Sigmoid colon (tissue), 6 donors: ENCODE measurements at regions not wholly inside any gene's neighbourhood (a gene's known extent, or its start where the extent isn't known, plus 50 kb on each side); places are given as distances from the start of the nearest gene placed in this dataset.

Source experiments
- DNase-seq: peaks from one replicate; pipeline ENCODE4 v3.0.0-alpha.2; 2019
- H3K27ac ChIP-seq, 4 donors: fragments of 200-600 bp; sonication (generic); one replicate each; pipeline ENCODE4 v1.5.1; 2016 to 2019; ENCODE audit warnings: mild to moderate bottlenecking in 1 of 4
- H3K27me3 ChIP-seq, 3 donors: fragments of 200-600 bp; sonication (generic); one replicate each; pipeline ENCODE4 v1.5.1; 2019; ENCODE audit warnings: mild to moderate bottlenecking in 1 of 3
- H3K36me3 ChIP-seq, 4 donors: fragments of 200-600 bp; sonication (generic); one replicate each; pipeline ENCODE4 v1.5.1; 2016 to 2019
- H3K4me1 ChIP-seq, 4 donors: fragments of 200-600 bp; sonication (generic); one replicate each; pipeline ENCODE4 v1.5.1; 2017 to 2019
- H3K4me3 ChIP-seq, 4 donors: fragments of 200-600 bp; sonication (generic); one replicate each; pipeline ENCODE4 v1.5.1; 2017 to 2019; ENCODE audit warnings: mild to moderate bottlenecking in 2 of 4, moderate library complexity in 1 of 4
- H3K9me3 ChIP-seq, 4 donors: fragments of 200-600 bp in 3 of 4; sonication (generic) in 3 of 4; one replicate each; pipeline versions ENCODE4 v1.5.1 to v1.6.1; 2013 to 2019
- CTCF ChIP-seq, 4 experiments: fragments of 450-650 bp in 3 of 4; fragments of 200-600 bp in 1 of 4; IDR thresholded peaks; one replicate each; pipeline ENCODE4 v1.5.1; 2016 to 2019; ENCODE audit warnings: antibody characterized with exemption in 4 of 4, mild to moderate bottlenecking in 3 of 4, moderate library complexity in 2 of 4
- EP300 ChIP-seq, 4 donors: sonication (generic); formaldehyde crosslinking; IDR thresholded peaks; one replicate each; pipeline ENCODE4 v1.6.1; 2017; ENCODE audit warnings: antibody characterized with exemption in 4 of 4
- POLR2A ChIP-seq, 2 donors: fragments of 450-650 bp; IDR thresholded peaks; one replicate each; pipeline ENCODE4 v1.6.1; 2016; ENCODE audit warnings: antibody characterized with exemption in 2 of 2, mild to moderate bottlenecking in 2 of 2, moderate library complexity in 2 of 2
- POLR2AphosphoS5 ChIP-seq, 4 donors: sonication (generic); formaldehyde crosslinking; IDR thresholded peaks; one replicate each; pipeline ENCODE4 v1.6.1; 2017; ENCODE audit warnings: antibody characterized with exemption in 4 of 4
- WGBS, 2 donors: extraction: QIAGEN DNeasy Blood & Tissue Kit; methylation state at CpG; one replicate each; pipeline ENCODE4 v1.1.7; 2013; 5-methylcytosine and 5-hydroxymethylcytosine counted together
- intact Hi-C: fragments of 100-400 bp; cut with DNase I; formaldehyde crosslinking; loops from one replicate; pipeline ENCODE4 v1.15.1; 2023
- donor health status: healthy with polysubstance abuse.
- donor health status: healthy.

GRCh38 chr1:4268889-4269284 is 368.8 kb upstream of the C1orf174 start:
- intact Hi-C loops = no loop called here
- no peak for DNase-seq
- no peak for TF ChIP-seq CTCF (IDR thresholded peaks at IDR 0.05)
- 86 to 91% methylated on average over 9 of the region's 9 CpGs for WGBS, 2 donors
- Histone ChIP-seq H3K4me1 (no peaks in the 10 kb centered on the region), H3K9me3 (no peaks in the 10 kb centered on the region), H3K36me3 (no peaks in the 10 kb centered on the region), H3K4me3 (no peak overlapping the region), H3K27me3 (peaks cover 0 to 27% (median 0%) of the 10 kb centered on the region in 3 donors), H3K27ac (no peak overlapping the region)

GRCh38 chr1:4269330-4269729 is 369.3 kb upstream of the C1orf174 start:
- Histone ChIP-seq H3K36me3 (no peaks in the 10 kb centered on the region), H3K27me3 (peaks cover 0 to 27% (median 0%) of the 10 kb centered on the region in 3 donors), H3K9me3 (no peaks in the 10 kb centered on the region), H3K4me1 (no peaks in the 10 kb centered on the region), H3K27ac (no peak overlapping the region), H3K4me3 (no peak overlapping the region)
- intact Hi-C loops = no loop called here
- no peak for DNase-seq
- WGBS, 2 donors = 73 to 89% methylated on average over 7 of the region's 7 CpGs
- TF ChIP-seq EP300 (IDR thresholded peaks at IDR 0.05) = no peak
- no peak for TF ChIP-seq POLR2A (IDR thresholded peaks at IDR 0.05)
- TF ChIP-seq CTCF (IDR thresholded peaks at IDR 0.05) = no peak
- no peak for TF ChIP-seq POLR2AphosphoS5 (IDR thresholded peaks at IDR 0.05)

- TF ChIP-seq POLR2A (IDR thresholded peaks at IDR 0.05) = no peak
- no peak for TF ChIP-seq POLR2AphosphoS5 (IDR thresholded peaks at IDR 0.05)
- TF ChIP-seq EP300 (IDR thresholded peaks at IDR 0.05) = no peak
- no peak for TF ChIP-seq CTCF (IDR thresholded peaks at IDR 0.05)
- Histone ChIP-seq H3K4me1 (no peaks in the 10 kb centered on the region), H3K36me3 (no peaks in the 10 kb centered on the region), H3K9me3 (no peaks in the 10 kb centered on the region), H3K27me3 (peaks cover 0 to 29% (median 0%) of the 10 kb centered on the region in 3 donors), H3K27ac (no peak overlapping the region), H3K4me3 (no peak overlapping the region)
- DNase-seq = no peak
- intact Hi-C loops = no loop called here
- WGBS, 2 donors = 85 to 88% methylated on average over 10 of the region's 10 CpGs
Observed at GRCh38 chr1:4269952-4270570, 370.0 kb upstream of the C1orf174 start.

GRCh38 chr1:4270651-4271337 is 370.7 kb upstream of the C1orf174 start:
- Histone ChIP-seq H3K4me1 (no peaks in the 10 kb centered on the region), H3K27me3 (peaks cover 0 to 34% (median 7%) of the 10 kb centered on the region in 3 donors), H3K36me3 (no peaks in the 10 kb centered on the region), H3K4me3 (no peak overlapping the region), H3K27ac (no peak overlapping the region), H3K9me3 (peaks cover 0 to 4% (median 1%) of the 10 kb centered on the region in 4 donors)
- 82 to 83% methylated on average over 13 of the region's 13 CpGs for WGBS, 2 donors
- no peak for DNase-seq
- TF ChIP-seq EP300 (IDR thresholded peaks at IDR 0.05) = no peak
- TF ChIP-seq POLR2A (IDR thresholded peaks at IDR 0.05) = no peak
- TF ChIP-seq CTCF (IDR thresholded peaks at IDR 0.05) = no peak
- TF ChIP-seq POLR2AphosphoS5 (IDR thresholded peaks at IDR 0.05) = no peak
- intact Hi-C loops = no loop called here
